ENCODE measurements at regions not wholly inside any gene's neighbourhood (a gene's known extent, or its start where the extent isn't known, plus 50 kb on each side); places are given as distances from the start of the nearest gene placed in this dataset.

DNA sequence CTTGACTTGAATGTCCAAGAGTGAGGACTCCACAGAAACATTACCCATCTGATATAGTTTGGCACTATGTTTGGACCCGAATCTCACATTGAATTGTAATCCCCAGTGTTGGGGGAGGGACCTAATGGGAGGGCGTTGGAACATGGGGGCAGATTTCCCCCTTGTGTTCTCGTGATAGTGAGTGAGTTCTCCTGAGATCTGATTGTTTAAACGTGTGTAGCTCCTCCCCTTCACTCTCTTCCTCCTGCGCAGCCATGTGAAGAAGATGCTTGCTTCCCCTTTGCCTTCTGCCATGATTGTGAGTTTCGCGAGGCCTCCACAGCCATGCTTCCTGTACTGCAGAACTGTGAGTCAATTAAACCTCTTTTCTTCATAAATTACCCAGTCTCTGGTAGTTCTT lies 273.9 kb upstream of the TBC1D5 start:
- no peak for TF ChIP-seq CTCF (IDR thresholded peaks at IDR 0.05; ENCODE audit: insufficient read depth, low read length)
- DNase-seq (ENCODE audit: low read depth), result no peak
- H3K4me3 ChIP-seq (ENCODE audit: low read depth, low read length), result no peak overlapping the region

DNA sequence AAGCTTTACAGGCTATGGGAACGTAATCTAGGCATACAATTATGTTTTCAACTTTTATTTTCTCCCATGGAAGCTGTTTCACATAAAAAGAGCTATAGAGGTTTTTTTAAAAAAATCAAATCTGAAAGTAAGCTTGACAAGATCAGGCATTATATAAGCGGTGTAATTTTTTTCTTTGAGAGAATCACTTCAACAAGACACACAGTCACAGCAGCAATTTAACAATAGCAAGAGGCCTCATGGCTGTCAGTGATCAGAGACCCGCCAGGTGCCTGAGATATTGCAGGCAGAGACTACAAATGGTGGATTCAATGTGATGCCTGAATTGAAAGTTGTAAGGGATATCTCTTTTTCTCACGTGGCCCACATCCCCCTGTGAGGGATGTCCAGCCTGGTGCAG lies 270.5 kb upstream of the TBC1D5 start:
- TF ChIP-seq CTCF (IDR thresholded peaks at IDR 0.05; ENCODE audit: insufficient read depth, low read length), result no peak
- no peak for DNase-seq (ENCODE audit: low read depth)
- no peak overlapping the region for H3K4me3 ChIP-seq (ENCODE audit: low read depth, low read length)

DNA sequence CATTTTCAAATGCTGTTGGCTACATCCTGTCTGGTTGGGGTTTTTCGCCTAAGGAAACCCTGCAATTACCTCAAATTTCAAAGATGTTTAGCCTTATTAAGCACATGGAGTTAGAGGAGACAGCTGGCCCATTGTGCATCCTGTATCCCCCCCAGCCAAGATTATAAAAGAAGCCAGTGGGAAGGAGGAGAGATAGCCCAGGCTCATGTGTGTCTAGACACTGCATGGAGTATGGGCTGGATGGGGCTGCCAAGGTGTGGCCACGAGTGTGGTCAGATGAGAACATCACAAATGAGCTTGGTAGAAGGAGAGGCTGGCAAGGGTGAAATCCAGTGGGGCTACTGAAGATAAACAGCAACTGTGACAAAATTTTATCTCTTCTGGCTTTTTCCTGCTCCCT lies 270.0 kb upstream of the TBC1D5 start:
- no peak overlapping the region for H3K4me3 ChIP-seq (ENCODE audit: low read depth, low read length)
- no peak for TF ChIP-seq CTCF (IDR thresholded peaks at IDR 0.05; ENCODE audit: insufficient read depth, low read length)
- no peak for DNase-seq (ENCODE audit: low read depth)

- DNase-seq (ENCODE audit: low read depth), result no peak
- no peak overlapping the region for H3K4me3 ChIP-seq (ENCODE audit: low read depth, low read length)
- no peak for TF ChIP-seq CTCF (IDR thresholded peaks at IDR 0.05; ENCODE audit: insufficient read depth, low read length)
Measured at GRCh38 chr3:18011387-18011786, 269.0 kb upstream of the TBC1D5 start.

- no peak for TF ChIP-seq CTCF (IDR thresholded peaks at IDR 0.05; ENCODE audit: insufficient read depth, low read length)
- DNase-seq (ENCODE audit: low read depth), result no peak
- H3K4me3 ChIP-seq (ENCODE audit: low read depth, low read length), result no peak overlapping the region
Measured at GRCh38 chr3:18010001-18010400, 267.6 kb upstream of the TBC1D5 start.

DNA sequence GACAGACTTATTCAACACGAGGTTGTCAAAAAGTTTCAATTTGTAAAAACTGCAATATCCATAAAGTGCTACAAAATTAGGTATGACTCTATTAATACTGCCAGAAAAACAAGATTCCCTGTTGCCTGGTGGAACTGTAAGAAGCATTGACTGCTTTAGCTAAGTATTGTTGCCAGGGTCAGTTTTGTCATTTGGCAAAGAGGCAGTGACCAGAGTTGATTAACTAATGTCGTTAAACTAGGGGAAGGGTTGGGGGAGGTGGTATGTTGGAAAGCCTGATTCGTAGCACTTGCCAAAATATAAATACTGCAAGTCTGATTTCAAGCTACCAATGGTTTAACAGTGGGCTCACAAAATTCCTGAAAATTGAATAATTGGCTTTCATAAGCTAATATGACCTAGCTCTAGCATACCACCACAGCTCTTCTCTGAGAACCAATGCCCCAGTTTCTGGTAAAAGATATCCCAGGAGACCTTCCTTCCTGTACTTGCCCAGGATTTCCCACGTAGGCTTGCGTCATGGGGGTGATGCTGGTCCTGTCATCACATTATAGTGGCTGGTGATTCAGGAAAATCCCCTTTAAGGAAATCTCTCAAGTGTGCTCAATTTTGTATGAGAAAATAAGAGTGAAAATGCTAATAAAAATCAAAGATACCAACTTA lies 266.4 kb upstream of the TBC1D5 start:
- H3K4me3 ChIP-seq (ENCODE audit: low read depth, low read length), result no peak overlapping the region
- TF ChIP-seq CTCF (IDR thresholded peaks at IDR 0.05; ENCODE audit: insufficient read depth, low read length), result no peak
- DNase-seq (ENCODE audit: low read depth), result peak; percentile 59

DNA sequence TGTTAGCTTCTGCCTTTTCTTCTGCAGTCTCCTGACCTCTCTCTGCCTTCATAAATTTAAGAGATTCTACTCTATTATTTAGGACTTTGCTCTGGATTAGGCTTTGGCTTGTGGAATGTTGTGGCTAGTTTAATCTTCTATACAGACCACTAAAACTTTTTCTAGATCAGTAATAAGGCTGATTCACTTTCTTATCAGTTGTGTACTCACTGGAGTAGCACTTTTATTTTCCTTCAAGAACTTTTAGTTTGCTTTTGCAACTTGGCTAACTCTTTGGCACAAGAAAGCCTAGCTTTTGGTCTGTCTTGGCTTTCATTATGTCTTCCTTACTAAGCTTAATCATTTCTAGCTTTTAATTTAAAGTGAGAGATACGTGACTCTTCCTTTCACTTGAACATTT lies 265.5 kb upstream of the TBC1D5 start:
- H3K4me3 ChIP-seq (ENCODE audit: low read depth, low read length), result no peak overlapping the region
- no peak for TF ChIP-seq CTCF (IDR thresholded peaks at IDR 0.05; ENCODE audit: insufficient read depth, low read length)

More for the DNA sequence above, 265.5 kb upstream of the TBC1D5 start:
- peak; percentile 84 for DNase-seq (ENCODE audit: low read depth)
